Astrocyte (in vitro differentiated cells and primary cell): ENCODE measurements at regions not wholly inside any gene's neighbourhood (a gene's known extent, or its start where the extent isn't known, plus 50 kb on each side); places are given as distances from the start of the nearest gene placed in this dataset.

ENCODE experiments used
- DNase-seq: peaks from one replicate; pipeline ENCODE4 v3.0.0-alpha.2; 2010; ENCODE audit warnings: low read depth
- FAIRE-seq: peaks from 2 replicates; lab custom pipeline; 2011; peaks lifted over from hg19 to GRCh38; lab: Jason Lieb, UNC
- H2AFZ ChIP-seq: 2 replicates; pipeline ENCODE4 v1.6.0; 2012; ENCODE audit warnings: low read depth, low read length, inconsistent platforms
- H3K27ac ChIP-seq: 2 replicates; pipeline ENCODE4 v1.5.1; 2011; ENCODE audit warnings: low read depth, low read length, inconsistent platforms
- H3K27me3 ChIP-seq: 2 replicates; pipeline ENCODE4 v1.6.0; 2011; ENCODE audit warnings: low read length, inconsistent platforms; ENCODE audit not compliant: insufficient read depth
- H3K36me3 ChIP-seq: 2 replicates; pipeline ENCODE4 v1.5.1; 2011; ENCODE audit warnings: low read length, inconsistent platforms; ENCODE audit not compliant: insufficient read depth
- H3K4me1 ChIP-seq: 2 replicates; pipeline ENCODE4 v1.5.1; 2011; ENCODE audit warnings: low read length, inconsistent platforms; ENCODE audit not compliant: insufficient read depth
- H3K4me2 ChIP-seq: 2 replicates; pipeline ENCODE4 v1.6.0; 2012; ENCODE audit warnings: low read length, inconsistent platforms
- H3K4me3 ChIP-seq: 2 replicates; pipeline ENCODE4 v1.5.1; 2011; ENCODE audit warnings: low read depth, mild to moderate bottlenecking, low read length, inconsistent platforms; ENCODE audit not compliant: insufficient read depth
- H3K79me2 ChIP-seq: 2 replicates; pipeline ENCODE4 v1.6.0; 2012; ENCODE audit warnings: mild to moderate bottlenecking, low read length, inconsistent platforms; ENCODE audit not compliant: insufficient read depth
- H3K9ac ChIP-seq: 2 replicates; pipeline ENCODE4 v1.6.0; 2012; ENCODE audit warnings: mild to moderate bottlenecking, low read length, inconsistent platforms
- H3K9me3 ChIP-seq: 2 replicates; pipeline ENCODE4 v1.5.1; 2012; ENCODE audit warnings: low read depth, mild to moderate bottlenecking, low read length, inconsistent platforms; ENCODE audit not compliant: insufficient read depth
- H4K20me1 ChIP-seq: 2 replicates; pipeline ENCODE4 v1.6.0; 2012; ENCODE audit warnings: low read length, inconsistent platforms; ENCODE audit not compliant: insufficient read depth
- H3K27ac Mint-ChIP-seq: one replicate; pipeline ENCODE4 v1.8.0; 2021; ENCODE audit warnings: mild to moderate bottlenecking, mixed read lengths; ENCODE audit not compliant: unreplicated experiment
- H3K27me3 Mint-ChIP-seq: one replicate; pipeline ENCODE4 v1.8.0; 2021; ENCODE audit warnings: low read depth, mixed read lengths; ENCODE audit not compliant: unreplicated experiment
- H3K36me3 Mint-ChIP-seq: one replicate; pipeline ENCODE4 v1.8.0; 2021; ENCODE audit warnings: low read depth, mixed read lengths; ENCODE audit not compliant: unreplicated experiment
- H3K4me1 Mint-ChIP-seq: one replicate; pipeline ENCODE4 v1.8.0; 2021; ENCODE audit warnings: low read depth, mixed read lengths; ENCODE audit not compliant: unreplicated experiment
- H3K4me3 Mint-ChIP-seq: one replicate; pipeline ENCODE4 v1.8.0; 2021; ENCODE audit warnings: mild to moderate bottlenecking, moderate library complexity, mixed read lengths; ENCODE audit not compliant: unreplicated experiment
- H3K9me3 Mint-ChIP-seq: one replicate; pipeline ENCODE4 v1.8.0; 2021; ENCODE audit warnings: mild to moderate bottlenecking, mixed read lengths; ENCODE audit not compliant: unreplicated experiment
- CTCF ChIP-seq: IDR thresholded peaks from 2 replicates; pipeline ENCODE4 v1.5.1; 2011; ENCODE audit warnings: low read depth, mild to moderate bottlenecking, inconsistent platforms, low read length, moderate library complexity; ENCODE audit not compliant: insufficient read depth
- EZH2 ChIP-seq: IDR thresholded peaks from 2 replicates; pipeline ENCODE4 v1.6.1; 2012; ENCODE audit warnings: mild to moderate bottlenecking, low read length, inconsistent platforms; ENCODE audit not compliant: insufficient read depth

- no peaks in the 10 kb centered on the region for H3K27me3 ChIP-seq
- H3K9me3 ChIP-seq = peaks cover 5% of the 10 kb centered on the region
- TF ChIP-seq EZH2 (no peak), CTCF (no peak)
- H3K27ac ChIP-seq = no peak overlapping the region
- H2AFZ ChIP-seq = no peak overlapping the region
- no peak overlapping the region for H3K27ac Mint-ChIP-seq
- no peak overlapping the region for H3K4me3 ChIP-seq
- no peak overlapping the region for H3K4me3 Mint-ChIP-seq
- no peaks in the 10 kb centered on the region for H3K36me3 Mint-ChIP-seq
- no peaks in the 10 kb centered on the region for H3K36me3 ChIP-seq
- H3K27me3 Mint-ChIP-seq = no peaks in the 10 kb centered on the region
- H3K4me1 Mint-ChIP-seq = no peaks in the 10 kb centered on the region
- H4K20me1 ChIP-seq = no peaks in the 10 kb centered on the region
- peaks cover 17% of the 10 kb centered on the region for H3K9me3 Mint-ChIP-seq
- DNase-seq = no peak
- FAIRE-seq = no peak
- no peak overlapping the region for H3K9ac ChIP-seq
- H3K4me2 ChIP-seq = no peak overlapping the region
- no peaks in the 10 kb centered on the region for H3K4me1 ChIP-seq
- no peaks in the 10 kb centered on the region for H3K79me2 ChIP-seq
Measured at GRCh38 chr18:78480262-78481054, 499.2 kb upstream of the SALL3 start.

- H3K9me3 Mint-ChIP-seq = peaks cover 12% of the 10 kb centered on the region
- Histone ChIP-seq H3K36me3 (no peaks in the 10 kb centered on the region), H3K79me2 (no peaks in the 10 kb centered on the region), H3K9me3 (peaks cover 2% of the 10 kb centered on the region), H3K4me2 (no peak overlapping the region), H3K9ac (no peak overlapping the region), H3K4me1 (no peaks in the 10 kb centered on the region), H4K20me1 (no peaks in the 10 kb centered on the region), H3K27me3 (no peaks in the 10 kb centered on the region), H3K4me3 (no peak overlapping the region), H2AFZ (no peak overlapping the region), H3K27ac (no peak overlapping the region)
- no peaks in the 10 kb centered on the region for H3K4me1 Mint-ChIP-seq
- no peak for FAIRE-seq
- no peak overlapping the region for H3K4me3 Mint-ChIP-seq
- TF ChIP-seq EZH2 (no peak), CTCF (no peak)
- H3K36me3 Mint-ChIP-seq = no peaks in the 10 kb centered on the region
- DNase-seq = no peak
- no peak overlapping the region for H3K27ac Mint-ChIP-seq
- H3K27me3 Mint-ChIP-seq = no peaks in the 10 kb centered on the region
Measured at GRCh38 chr18:78482378-78482777, 497.2 kb upstream of the SALL3 start.

GRCh38 chr18:78487649-78488048, 492.0 kb upstream of the SALL3 start:
- Histone ChIP-seq H3K27me3 (no peaks in the 10 kb centered on the region), H3K4me1 (no peaks in the 10 kb centered on the region), H4K20me1 (no peaks in the 10 kb centered on the region), H2AFZ (no peak overlapping the region), H3K4me2 (no peak overlapping the region), H3K9me3 (peaks cover 6% of the 10 kb centered on the region), H3K36me3 (no peaks in the 10 kb centered on the region), H3K9ac (no peak overlapping the region), H3K4me3 (no peak overlapping the region), H3K27ac (no peak overlapping the region), H3K79me2 (no peaks in the 10 kb centered on the region)
- Mint-ChIP-seq H3K27me3 (no peaks in the 10 kb centered on the region), H3K27ac (no peak overlapping the region), H3K4me3 (no peak overlapping the region), H3K9me3 (peaks cover 13% of the 10 kb centered on the region), H3K36me3 (no peaks in the 10 kb centered on the region), H3K4me1 (no peaks in the 10 kb centered on the region)
- TF ChIP-seq EZH2 (no peak), CTCF (no peak)
- DNase-seq (no peak), FAIRE-seq (no peak)
